Upper lobe of left lung (tissue), 4 donors: ENCODE measurements at regions not wholly inside any gene's neighbourhood (a gene's known extent, or its start where the extent isn't known, plus 50 kb on each side); places are given as distances from the start of the nearest gene placed in this dataset.

ENCODE experiments used
- POLR2AphosphoS5 ChIP-seq, 2 donors: sonication (generic); formaldehyde crosslinking; IDR thresholded peaks; one replicate each; pipeline ENCODE4 v1.5.1; 2017; ENCODE audit warnings: antibody characterized with exemption in 2 of 2
- TF ChIP-seq, protein P1 (sequence below), 6 experiments: fragments of 450-650 bp in 4 of 6; fragments of 200-600 bp in 2 of 6; sonication (generic) in 2 of 6; IDR thresholded peaks; one replicate each; pipeline ENCODE4 v1.5.1; 2016 to 2019; ENCODE audit warnings: antibody characterized with exemption in 6 of 6

DNA sequence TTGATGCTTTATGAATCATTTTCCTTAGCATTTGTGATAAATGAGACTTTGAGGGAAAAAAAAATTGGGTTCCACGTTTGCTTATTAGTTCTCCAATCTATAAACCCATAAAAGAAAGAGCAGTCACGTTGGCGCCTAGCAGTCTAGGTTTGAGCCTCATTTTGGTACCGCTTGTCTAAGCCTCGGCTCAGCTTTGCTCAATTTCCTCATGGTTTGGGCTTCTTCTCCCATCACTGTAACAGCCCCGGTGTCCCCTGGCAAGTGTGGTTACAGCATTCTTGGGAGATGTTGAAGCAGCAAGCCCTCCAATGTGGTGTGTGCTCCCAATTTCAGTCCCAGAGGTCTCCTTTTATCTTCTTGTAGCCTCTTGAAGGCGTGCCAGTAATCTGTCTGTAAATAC lies 578.4 kb downstream of the CDK5RAP2 start:
- TF ChIP-seq, protein P1, sequence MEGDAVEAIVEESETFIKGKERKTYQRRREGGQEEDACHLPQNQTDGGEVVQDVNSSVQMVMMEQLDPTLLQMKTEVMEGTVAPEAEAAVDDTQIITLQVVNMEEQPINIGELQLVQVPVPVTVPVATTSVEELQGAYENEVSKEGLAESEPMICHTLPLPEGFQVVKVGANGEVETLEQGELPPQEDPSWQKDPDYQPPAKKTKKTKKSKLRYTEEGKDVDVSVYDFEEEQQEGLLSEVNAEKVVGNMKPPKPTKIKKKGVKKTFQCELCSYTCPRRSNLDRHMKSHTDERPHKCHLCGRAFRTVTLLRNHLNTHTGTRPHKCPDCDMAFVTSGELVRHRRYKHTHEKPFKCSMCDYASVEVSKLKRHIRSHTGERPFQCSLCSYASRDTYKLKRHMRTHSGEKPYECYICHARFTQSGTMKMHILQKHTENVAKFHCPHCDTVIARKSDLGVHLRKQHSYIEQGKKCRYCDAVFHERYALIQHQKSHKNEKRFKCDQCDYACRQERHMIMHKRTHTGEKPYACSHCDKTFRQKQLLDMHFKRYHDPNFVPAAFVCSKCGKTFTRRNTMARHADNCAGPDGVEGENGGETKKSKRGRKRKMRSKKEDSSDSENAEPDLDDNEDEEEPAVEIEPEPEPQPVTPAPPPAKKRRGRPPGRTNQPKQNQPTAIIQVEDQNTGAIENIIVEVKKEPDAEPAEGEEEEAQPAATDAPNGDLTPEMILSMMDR (IDR thresholded peaks at IDR 0.05), result no peak
- no peak for TF ChIP-seq POLR2AphosphoS5 (IDR thresholded peaks at IDR 0.05)
